CD4-positive, CD25-positive, alpha-beta regulatory T cell (primary cell): ENCODE measurements at regions not wholly inside any gene's neighbourhood (a gene's known extent, or its start where the extent isn't known, plus 50 kb on each side); places are given as distances from the start of the nearest gene placed in this dataset.

Experiments used
- ATAC-seq, 2 donors: fragments of 150-1000 bp; cut with Tn5 transposase; one replicate each; pipeline ENCODE4 v1.10.0; 2021; ENCODE audit warnings: low read depth in 2 of 2, moderate number of reproducible peaks in 2 of 2, moderate library complexity in 1 of 2
- DNase-seq, 3 donors: peaks; one replicate each; pipeline versions ENCODE4 v3.0.0 to v3.0.0-alpha.2; 2012 to 2022; ENCODE audit warnings: mixed read lengths in 1 of 3
- H3K27ac ChIP-seq: one replicate; pipeline ENCODE4 v1.7.0; 2013; ENCODE audit warnings: mild to moderate bottlenecking, low read length; ENCODE audit not compliant: insufficient read depth, poor library complexity, severe bottlenecking
- H3K27me3 ChIP-seq: one replicate; pipeline ENCODE4 v1.7.0; 2013; ENCODE audit warnings: low read length; ENCODE audit not compliant: control insufficient read depth, insufficient read depth
- H3K36me3 ChIP-seq: one replicate; pipeline ENCODE4 v1.7.0; 2013; ENCODE audit warnings: mild to moderate bottlenecking, low read length, moderate library complexity; ENCODE audit not compliant: control insufficient read depth, insufficient read depth
- H3K4me1 ChIP-seq: 2 replicates; pipeline ENCODE4 v1.7.0; 2013; ENCODE audit warnings: mild to moderate bottlenecking, low read length; ENCODE audit not compliant: insufficient read depth, control insufficient read depth, poor library complexity, severe bottlenecking
- H3K4me3 ChIP-seq: one replicate; pipeline ENCODE4 v1.7.0; 2013; ENCODE audit warnings: low read depth, mild to moderate bottlenecking, low read length, moderate library complexity
- H3K9me3 ChIP-seq, 2 experiments: 1 replicate in 1 of 2; 2 replicates in 1 of 2; pipeline ENCODE4 v1.7.0; 2013; ENCODE audit warnings: low read length in 2 of 2, mild to moderate bottlenecking in 1 of 2, moderate library complexity in 1 of 2; ENCODE audit not compliant: control insufficient read depth in 2 of 2
- H3K27ac Mint-ChIP-seq, 3 donors: one replicate each; pipeline ENCODE4 v1.8.0; 2020 to 2022; ENCODE audit warnings: mild to moderate bottlenecking in 3 of 3, mixed read lengths in 3 of 3, moderate library complexity in 2 of 3
- H3K27me3 Mint-ChIP-seq: one replicate; pipeline ENCODE4 v1.8.0; 2022; ENCODE audit warnings: mild to moderate bottlenecking, mixed read lengths
- H3K36me3 Mint-ChIP-seq: one replicate; pipeline ENCODE4 v1.8.0; 2020; ENCODE audit warnings: mixed read lengths
- H3K4me1 Mint-ChIP-seq, 4 donors: one replicate each; pipeline ENCODE4 v1.8.0; 2020 to 2022; ENCODE audit warnings: mixed read lengths in 4 of 4, mild to moderate bottlenecking in 1 of 4
- H3K4me3 Mint-ChIP-seq, 4 donors: one replicate each; pipeline ENCODE4 v1.8.0; 2020 to 2022; ENCODE audit warnings: mild to moderate bottlenecking in 4 of 4, mixed read lengths in 4 of 4, moderate library complexity in 3 of 4
- H3K9me3 Mint-ChIP-seq, 7 donors: one replicate each; pipeline ENCODE4 v1.8.0; 2020 to 2022; ENCODE audit warnings: mixed read lengths in 7 of 7, mild to moderate bottlenecking in 3 of 7, moderate library complexity in 2 of 7

DNA sequence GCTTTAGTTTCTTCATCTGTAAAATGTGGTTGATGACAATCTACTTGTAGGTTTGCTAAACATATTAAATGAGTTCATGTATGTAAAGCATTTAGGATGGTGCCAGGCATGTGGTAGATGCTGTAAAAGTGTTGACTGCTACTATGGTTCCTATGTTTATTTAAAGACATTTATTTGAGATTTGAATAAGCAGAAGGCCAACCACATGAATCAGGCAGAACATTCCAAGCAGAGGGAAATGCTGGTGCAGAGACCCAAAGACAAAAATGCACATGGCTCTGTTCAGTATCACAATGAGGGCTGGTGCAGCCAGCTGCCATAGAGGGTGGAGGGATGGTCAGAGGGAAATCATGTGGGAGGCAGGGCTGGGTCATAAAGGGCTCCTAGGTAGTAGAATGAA, 156.2 kb upstream of the PDGFD start:
- ATAC-seq (no peak), DNase-seq (no peak)
- H3K9me3 Mint-ChIP-seq: peaks cover 0 to 5% (median 0%) of the 10 kb centered on the region in 7 donors
- H3K36me3 ChIP-seq: no peaks in the 10 kb centered on the region
- no peak overlapping the region for H3K27ac Mint-ChIP-seq
- H3K4me1 Mint-ChIP-seq: no peaks in the 10 kb centered on the region
- no peak overlapping the region for H3K4me3 Mint-ChIP-seq
- no peaks in the 10 kb centered on the region for H3K9me3 ChIP-seq
- no peaks in the 10 kb centered on the region for H3K4me1 ChIP-seq
- H3K4me3 ChIP-seq: no peak overlapping the region
- no peak overlapping the region for H3K27ac ChIP-seq
- no peaks in the 10 kb centered on the region for H3K27me3 ChIP-seq
- H3K36me3 Mint-ChIP-seq: no peaks in the 10 kb centered on the region
- no peaks in the 10 kb centered on the region for H3K27me3 Mint-ChIP-seq

- Histone ChIP-seq H3K9me3 (no peaks in the 10 kb centered on the region), H3K27me3 (no peaks in the 10 kb centered on the region), H3K4me1 (no peaks in the 10 kb centered on the region), H3K4me3 (no peak overlapping the region), H3K27ac (no peak overlapping the region), H3K36me3 (no peaks in the 10 kb centered on the region)
- ATAC-seq (no peak), DNase-seq (no peak)
- Mint-ChIP-seq H3K4me3 (no peak overlapping the region), H3K27ac (no peak overlapping the region), H3K36me3 (no peaks in the 10 kb centered on the region), H3K9me3 (peaks cover 0 to 5% (median 0%) of the 10 kb centered on the region in 7 donors), H3K4me1 (no peaks in the 10 kb centered on the region), H3K27me3 (no peaks in the 10 kb centered on the region)
These were observed 155.4 kb upstream of the PDGFD start for GRCh38 chr11:104319396-104319795.

DNA sequence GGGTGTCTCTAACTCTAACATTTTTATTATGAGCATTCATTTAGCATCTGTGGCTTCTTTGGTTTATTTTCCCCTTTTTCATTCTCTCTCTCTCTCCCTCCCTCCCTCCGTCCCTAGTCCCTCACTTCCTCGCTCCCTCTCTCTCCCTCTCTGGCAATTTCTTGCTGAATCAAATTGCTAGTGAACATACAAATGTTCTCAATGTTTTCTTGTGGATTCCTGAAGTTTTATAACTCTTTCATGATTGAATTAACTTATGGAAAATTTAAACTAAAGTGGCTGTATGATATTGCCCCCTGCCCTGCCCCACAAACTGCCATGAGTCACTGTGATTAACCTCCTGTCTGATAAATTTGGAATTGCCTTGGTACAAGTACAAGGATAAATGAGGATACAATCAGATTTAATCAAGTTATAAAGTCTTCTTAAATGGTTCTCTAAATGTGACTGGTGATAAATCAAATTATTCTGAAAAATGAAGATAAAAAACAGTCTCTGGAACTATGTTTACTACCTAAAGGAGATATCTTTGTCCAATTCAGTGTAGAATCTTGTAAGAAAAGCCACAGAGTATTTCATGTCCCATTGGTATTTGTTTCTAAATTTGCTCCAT, 143.0 kb upstream of the PDGFD start:
- Histone ChIP-seq H3K36me3 (no peaks in the 10 kb centered on the region), H3K27ac (no peak overlapping the region), H3K9me3 (no peaks in the 10 kb centered on the region), H3K27me3 (no peaks in the 10 kb centered on the region), H3K4me1 (no peaks in the 10 kb centered on the region), H3K4me3 (no peak overlapping the region)
- ATAC-seq: no peak
- no peak for DNase-seq
- Mint-ChIP-seq H3K36me3 (no peaks in the 10 kb centered on the region), H3K9me3 (no peaks in the 10 kb centered on the region), H3K27ac (no peak overlapping the region), H3K4me1 (no peaks in the 10 kb centered on the region), H3K27me3 (peaks cover 5% of the 10 kb centered on the region), H3K4me3 (no peak overlapping the region)

DNA sequence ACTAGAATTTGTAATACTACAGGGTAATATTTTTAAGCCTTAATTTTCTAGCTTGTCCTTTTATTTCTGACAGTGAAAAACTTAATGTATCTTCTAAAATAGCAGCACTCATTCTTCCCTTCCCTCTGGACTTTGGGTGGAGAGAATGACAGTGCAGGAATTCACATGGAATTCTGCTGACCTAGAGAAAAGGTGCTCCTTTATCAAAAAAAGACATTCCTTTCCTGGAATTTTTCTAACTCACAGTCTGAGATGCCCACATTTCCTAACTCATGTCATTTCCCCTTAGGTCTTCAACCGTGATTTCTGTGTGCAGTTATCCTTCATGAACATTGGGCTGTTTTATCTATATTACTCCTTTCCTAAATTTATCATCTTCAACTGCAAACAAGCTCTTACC, 137.8 kb upstream of the PDGFD start:
- Histone ChIP-seq H3K27ac (no peak overlapping the region), H3K27me3 (peaks cover 1% of the 10 kb centered on the region), H3K9me3 (no peaks in the 10 kb centered on the region), H3K36me3 (no peaks in the 10 kb centered on the region), H3K4me1 (no peaks in the 10 kb centered on the region), H3K4me3 (no peak overlapping the region)
- Mint-ChIP-seq H3K9me3 (peaks cover 0 to 1% (median 0%) of the 10 kb centered on the region in 7 donors), H3K4me3 (no peak overlapping the region), H3K27me3 (peaks cover 1% of the 10 kb centered on the region), H3K4me1 (no peaks in the 10 kb centered on the region), H3K27ac (no peak overlapping the region), H3K36me3 (no peaks in the 10 kb centered on the region)
- DNase-seq (no peak), ATAC-seq (no peak)

GRCh38 chr11:104291646-104292045, 127.7 kb upstream of the PDGFD start:
- H3K4me3 Mint-ChIP-seq: no peak overlapping the region
- H3K4me3 ChIP-seq: no peak overlapping the region
- DNase-seq (no peak), ATAC-seq (no peak)
- H3K27ac Mint-ChIP-seq: no peak overlapping the region
- H3K4me1 Mint-ChIP-seq: no peaks in the 10 kb centered on the region
- no peaks in the 10 kb centered on the region for H3K27me3 ChIP-seq
- H3K9me3 Mint-ChIP-seq: peaks cover 0 to 1% (median 0%) of the 10 kb centered on the region in 7 donors
- no peak overlapping the region for H3K27ac ChIP-seq
- no peaks in the 10 kb centered on the region for H3K36me3 Mint-ChIP-seq
- no peaks in the 10 kb centered on the region for H3K9me3 ChIP-seq
- no peaks in the 10 kb centered on the region for H3K4me1 ChIP-seq
- no peaks in the 10 kb centered on the region for H3K36me3 ChIP-seq
- H3K27me3 Mint-ChIP-seq: no peaks in the 10 kb centered on the region

- Mint-ChIP-seq H3K27me3 (no peaks in the 10 kb centered on the region), H3K27ac (no peak overlapping the region), H3K4me1 (no peaks in the 10 kb centered on the region), H3K9me3 (peaks cover 0 to 4% (median 0%) of the 10 kb centered on the region in 7 donors), H3K4me3 (no peak overlapping the region), H3K36me3 (no peaks in the 10 kb centered on the region)
- ATAC-seq (no peak), DNase-seq (no peak)
- H3K4me1 ChIP-seq: no peaks in the 10 kb centered on the region
- H3K9me3 ChIP-seq: no peaks in the 10 kb centered on the region
- H3K36me3 ChIP-seq: no peaks in the 10 kb centered on the region
- H3K27me3 ChIP-seq: no peaks in the 10 kb centered on the region
- H3K27ac ChIP-seq: no peak overlapping the region
- H3K4me3 ChIP-seq: no peak overlapping the region
These were observed 122.2 kb upstream of the PDGFD start for GRCh38 chr11:104286129-104286528.

DNA sequence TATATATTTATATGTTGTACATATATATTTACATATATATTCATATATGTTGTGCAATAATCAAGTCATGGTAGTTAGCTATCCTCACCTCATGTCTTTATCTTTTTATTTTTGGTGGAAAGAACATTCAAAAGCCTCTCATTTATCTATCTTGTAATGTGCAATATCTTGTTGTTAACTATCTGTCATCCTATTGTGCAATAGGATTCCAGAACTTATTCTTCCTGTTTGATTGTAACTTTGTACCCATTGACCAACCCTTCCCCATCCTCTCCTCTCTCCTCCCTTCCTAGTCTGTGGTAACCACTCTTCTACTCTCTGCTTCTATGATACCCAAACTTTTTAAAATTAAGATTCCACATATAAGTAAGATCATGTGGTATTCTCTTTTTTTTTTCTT, 115.6 kb upstream of the PDGFD start:
- Histone ChIP-seq H3K9me3 (no peaks in the 10 kb centered on the region), H3K36me3 (no peaks in the 10 kb centered on the region)
- H3K9me3 Mint-ChIP-seq: peaks cover 0 to 4% (median 0%) of the 10 kb centered on the region in 7 donors

GRCh38 chr11:104275992-104276391, 112.0 kb upstream of the PDGFD start:
- DNase-seq (no peak), ATAC-seq (no peak)
- no peaks in the 10 kb centered on the region for H3K4me1 Mint-ChIP-seq
- no peaks in the 10 kb centered on the region for H3K9me3 ChIP-seq
- H3K9me3 Mint-ChIP-seq: peaks cover 0 to 3% (median 0%) of the 10 kb centered on the region in 7 donors
- no peaks in the 10 kb centered on the region for H3K36me3 Mint-ChIP-seq
- H3K27ac ChIP-seq: no peak overlapping the region
- no peak overlapping the region for H3K4me3 ChIP-seq
- no peak overlapping the region for H3K4me3 Mint-ChIP-seq
- no peak overlapping the region for H3K27ac Mint-ChIP-seq
- peaks cover 4% of the 10 kb centered on the region for H3K27me3 Mint-ChIP-seq
- H3K4me1 ChIP-seq: no peaks in the 10 kb centered on the region
- H3K36me3 ChIP-seq: no peaks in the 10 kb centered on the region
- H3K27me3 ChIP-seq: no peaks in the 10 kb centered on the region

More for the DNA sequence above, 115.6 kb upstream of the PDGFD start:
- H3K4me1 ChIP-seq: no peaks in the 10 kb centered on the region
- H3K4me3 Mint-ChIP-seq: no peak overlapping the region
- H3K27me3 ChIP-seq: no peaks in the 10 kb centered on the region
- H3K27me3 Mint-ChIP-seq: peaks cover 4% of the 10 kb centered on the region
- no peak overlapping the region for H3K4me3 ChIP-seq
- H3K27ac Mint-ChIP-seq: no peak overlapping the region
- no peaks in the 10 kb centered on the region for H3K4me1 Mint-ChIP-seq
- DNase-seq (no peak), ATAC-seq (no peak)
- H3K36me3 Mint-ChIP-seq: no peaks in the 10 kb centered on the region
- H3K27ac ChIP-seq: no peak overlapping the region
